Karpas-422 (cell line): ENCODE measurements at regions not wholly inside any gene's neighbourhood (a gene's known extent, or its start where the extent isn't known, plus 50 kb on each side); places are given as distances from the start of the nearest gene placed in this dataset.

Source experiments
- DNase-seq: peaks from one replicate; pipeline ENCODE4 v3.0.0-alpha.2; 2015
- H2AFZ ChIP-seq: fragments of 200-600 bp; sonication (generic); 2 replicates; pipeline ENCODE4 v1.6.1; 2014; ENCODE audit warnings: antibody characterized with exemption, low read length, mixed read lengths
- H3K27ac ChIP-seq: fragments of 200-600 bp; sonication (generic); 2 replicates; pipeline ENCODE4 v1.5.1; 2014; ENCODE audit warnings: mild to moderate bottlenecking, low read length, moderate library complexity
- H3K27me3 ChIP-seq: fragments of 200-600 bp; sonication (generic); 2 replicates; pipeline ENCODE4 v1.6.1; 2014; ENCODE audit warnings: low read length, mixed read lengths
- H3K36me3 ChIP-seq: fragments of 200-600 bp; sonication (generic); 2 replicates; pipeline ENCODE4 v1.6.1; 2014; ENCODE audit warnings: low read length, mixed read lengths; ENCODE audit not compliant: insufficient read depth
- H3K4me1 ChIP-seq: fragments of 200-600 bp; sonication (generic); 2 replicates; pipeline ENCODE4 v1.6.1; 2014; ENCODE audit warnings: mild to moderate bottlenecking, low read length, mixed read lengths
- H3K4me2 ChIP-seq: fragments of 200-600 bp; sonication (generic); 2 replicates; pipeline ENCODE4 v1.6.1; 2014; ENCODE audit warnings: low read length, low read depth, mild to moderate bottlenecking; ENCODE audit not compliant: poor library complexity, severe bottlenecking
- H3K4me3 ChIP-seq: fragments of 200-600 bp; sonication (generic); 2 replicates; pipeline ENCODE4 v1.5.1; 2014; ENCODE audit warnings: mild to moderate bottlenecking, antibody characterized with exemption, low read length, mixed read lengths
- H3K79me2 ChIP-seq: fragments of 200-600 bp; sonication (generic); 2 replicates; pipeline ENCODE4 v1.6.1; 2014; ENCODE audit warnings: mild to moderate bottlenecking, low read length, mixed read lengths
- H3K9ac ChIP-seq: fragments of 200-600 bp; sonication (generic); 2 replicates; pipeline ENCODE4 v1.6.0; 2014; ENCODE audit warnings: low read length
- H3K9me2 ChIP-seq: fragments of 200-600 bp; sonication (generic), shearing (Covaris generic); replicated peaks from 2 replicates; pipeline ENCODE4 v1.6.0; 2014; ENCODE audit warnings: mild to moderate bottlenecking, low read length, moderate library complexity; ENCODE audit not compliant: insufficient read depth
- H3K9me3 ChIP-seq: fragments of 300-700, 200-600 bp; sonication (generic); 2 replicates; pipeline ENCODE4 v1.6.1; 2014; ENCODE audit warnings: low read length, mixed read lengths
- H4K20me1 ChIP-seq: fragments of 200-600 bp; sonication (generic); 2 replicates; pipeline ENCODE4 v1.6.1; 2014; ENCODE audit warnings: mild to moderate bottlenecking, antibody characterized with exemption, low read length, low read depth; ENCODE audit not compliant: insufficient read depth

DNA sequence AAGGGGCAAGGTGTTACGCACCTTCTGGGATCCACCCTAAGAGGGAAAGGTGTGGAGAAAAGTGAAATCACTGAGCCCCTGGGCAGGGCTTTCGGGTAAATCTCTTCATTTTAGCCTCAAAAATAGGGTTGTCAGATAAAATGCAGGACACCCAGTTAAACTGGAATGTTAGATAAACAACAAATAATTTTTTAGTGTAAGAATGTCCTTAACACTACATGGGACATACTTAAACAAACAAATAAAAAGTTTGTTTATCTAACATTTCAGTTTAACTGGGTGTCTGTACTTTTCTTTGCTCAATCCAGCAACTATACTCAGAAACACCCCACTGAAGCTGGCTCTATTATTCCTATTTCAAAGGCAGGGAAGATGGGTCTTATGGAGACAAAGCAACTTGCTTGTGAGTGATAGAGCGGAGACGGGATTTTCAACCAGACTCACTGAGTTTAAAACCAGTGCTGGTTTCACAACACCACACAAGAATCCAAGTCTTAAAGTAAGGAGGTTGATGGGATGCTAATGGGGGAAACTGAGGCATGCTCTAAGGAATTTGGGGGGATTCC lies 144.8 kb upstream of the RBPJ start:
- H2AFZ ChIP-seq: no peak overlapping the region
- H3K9me2 ChIP-seq: no peaks in the 10 kb centered on the region
- H4K20me1 ChIP-seq: no peaks in the 10 kb centered on the region
- H3K9me3 ChIP-seq: no peaks in the 10 kb centered on the region
- H3K4me3 ChIP-seq: no peak overlapping the region
- H3K4me2 ChIP-seq: no peak overlapping the region
- H3K36me3 ChIP-seq: no peaks in the 10 kb centered on the region
- H3K9ac ChIP-seq: no peak overlapping the region
- DNase-seq: peak; percentile 33
- no peaks in the 10 kb centered on the region for H3K27me3 ChIP-seq
- no peaks in the 10 kb centered on the region for H3K79me2 ChIP-seq
- H3K4me1 ChIP-seq: peaks cover 5% of the 10 kb centered on the region
- H3K27ac ChIP-seq: no peak overlapping the region

DNA sequence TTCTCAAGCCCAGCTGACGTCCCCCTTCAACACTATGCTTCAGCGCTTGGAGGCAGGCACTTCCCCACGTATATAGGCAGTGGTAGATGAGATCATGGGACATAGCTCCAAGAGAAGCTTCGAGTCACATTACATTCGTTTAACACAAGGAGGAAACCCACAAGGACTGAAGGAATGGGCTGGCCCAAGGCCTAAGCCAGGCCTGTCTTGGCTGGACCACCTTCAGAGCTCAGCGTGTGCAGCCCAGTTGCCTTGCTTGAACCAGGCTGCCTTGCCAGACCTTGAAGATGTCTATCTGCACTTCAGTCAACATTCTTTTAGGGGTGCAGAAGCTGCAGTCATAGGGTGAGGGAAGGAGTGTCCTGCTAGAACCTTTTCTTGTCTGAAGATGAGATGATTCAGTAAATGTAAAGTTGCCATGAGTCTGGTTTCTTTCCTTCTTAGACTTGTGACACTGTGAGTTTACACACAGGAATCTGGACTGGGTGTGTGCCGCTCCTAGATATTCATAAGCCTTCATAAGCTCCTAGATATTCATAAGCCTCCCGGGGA lies 144.1 kb upstream of the RBPJ start:
- Histone ChIP-seq H3K79me2 (no peaks in the 10 kb centered on the region), H4K20me1 (no peaks in the 10 kb centered on the region), H2AFZ (no peak overlapping the region), H3K9me3 (no peaks in the 10 kb centered on the region), H3K9ac (no peak overlapping the region), H3K4me1 (peaks cover 5% of the 10 kb centered on the region), H3K27ac (no peak overlapping the region), H3K4me2 (no peak overlapping the region), H3K4me3 (no peak overlapping the region), H3K9me2 (no peaks in the 10 kb centered on the region), H3K27me3 (no peaks in the 10 kb centered on the region), H3K36me3 (no peaks in the 10 kb centered on the region)
- DNase-seq: peak; percentile 24

DNA sequence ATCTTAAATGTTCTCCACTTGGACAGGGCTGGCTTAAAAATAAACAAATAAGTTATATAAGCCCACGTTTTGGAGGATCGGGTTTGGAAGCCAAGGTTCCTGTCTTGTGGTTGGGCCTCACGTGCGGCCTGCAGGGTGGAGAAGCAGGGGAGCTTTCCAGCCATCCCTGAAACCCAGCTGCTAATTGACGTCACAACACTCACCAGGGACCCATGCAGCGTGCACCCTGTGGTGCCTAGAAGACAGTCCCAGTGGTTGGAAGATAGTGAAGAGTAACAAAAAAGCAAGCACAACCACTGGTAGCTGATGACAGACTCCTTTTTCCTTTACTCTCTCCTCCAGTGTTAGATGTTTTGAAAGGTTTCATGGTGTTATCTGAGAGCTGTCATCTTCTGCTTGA lies 142.0 kb upstream of the RBPJ start:
- peak; percentile 32 for DNase-seq
- H3K4me2 ChIP-seq: no peak overlapping the region

DNA sequence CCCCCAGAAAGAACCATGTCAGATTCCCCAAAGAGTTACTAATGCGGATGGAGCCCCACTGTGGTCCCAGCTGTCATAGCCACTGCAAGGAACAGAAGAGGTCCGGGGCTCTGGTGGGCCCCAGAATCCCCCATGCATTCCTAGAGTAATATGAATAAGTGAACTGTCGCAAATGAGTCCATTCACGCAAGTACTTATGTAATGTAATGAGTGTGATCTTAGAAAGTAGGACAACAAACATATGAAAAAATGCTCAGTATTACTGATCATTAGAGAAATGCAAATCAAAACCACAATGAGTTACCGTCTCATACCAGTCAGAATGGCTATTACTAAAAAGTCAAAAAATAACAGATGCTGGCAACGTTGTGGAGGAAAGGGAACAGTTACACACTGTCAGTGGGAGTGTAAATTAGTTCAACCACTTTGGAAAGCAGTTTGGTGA lies 141.5 kb upstream of the RBPJ start:
- no peak overlapping the region for H3K4me3 ChIP-seq
- no peaks in the 10 kb centered on the region for H3K9me3 ChIP-seq
- no peaks in the 10 kb centered on the region for H3K9me2 ChIP-seq
- H3K9ac ChIP-seq: no peak overlapping the region
- H3K79me2 ChIP-seq: no peaks in the 10 kb centered on the region
- no peaks in the 10 kb centered on the region for H3K36me3 ChIP-seq
- no peak overlapping the region for H3K4me2 ChIP-seq
- H3K27ac ChIP-seq: no peak overlapping the region
- DNase-seq: no peak
- no peak overlapping the region for H2AFZ ChIP-seq
- H3K27me3 ChIP-seq: no peaks in the 10 kb centered on the region
- H4K20me1 ChIP-seq: no peaks in the 10 kb centered on the region
- H3K4me1 ChIP-seq: no peaks in the 10 kb centered on the region

More for the DNA sequence above, 142.0 kb upstream of the RBPJ start:
- Histone ChIP-seq H3K9ac (no peak overlapping the region), H2AFZ (no peak overlapping the region), H3K79me2 (no peaks in the 10 kb centered on the region), H3K36me3 (no peaks in the 10 kb centered on the region), H3K27me3 (no peaks in the 10 kb centered on the region), H3K9me3 (no peaks in the 10 kb centered on the region), H3K4me3 (no peak overlapping the region), H3K27ac (no peak overlapping the region), H4K20me1 (no peaks in the 10 kb centered on the region), H3K9me2 (no peaks in the 10 kb centered on the region), H3K4me1 (peaks cover 3% of the 10 kb centered on the region)

DNA sequence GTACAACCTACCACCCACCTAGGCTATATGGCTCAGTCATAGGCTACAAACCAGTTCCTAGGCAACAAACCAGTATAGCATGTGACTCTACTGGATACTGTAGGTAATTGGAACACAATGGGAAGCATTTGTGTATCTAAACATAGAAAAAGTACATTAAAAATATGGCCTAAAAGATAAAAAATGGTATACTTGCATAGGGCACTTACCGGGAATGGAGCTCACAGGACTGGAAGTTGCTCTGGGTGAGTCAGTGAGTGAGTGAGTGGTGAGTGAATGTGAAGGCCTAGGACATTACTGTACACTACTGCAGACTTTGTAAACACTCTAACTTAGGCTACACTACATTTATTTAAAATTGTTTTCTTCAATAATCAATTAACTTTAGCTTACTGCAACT lies 139.2 kb upstream of the RBPJ start:
- Histone ChIP-seq H3K4me3 (no peak overlapping the region), H3K36me3 (no peaks in the 10 kb centered on the region), H2AFZ (no peak overlapping the region), H3K9me2 (no peaks in the 10 kb centered on the region), H4K20me1 (no peaks in the 10 kb centered on the region), H3K27me3 (no peaks in the 10 kb centered on the region), H3K4me1 (no peaks in the 10 kb centered on the region), H3K4me2 (no peak overlapping the region), H3K9me3 (no peaks in the 10 kb centered on the region), H3K27ac (no peak overlapping the region), H3K79me2 (no peaks in the 10 kb centered on the region), H3K9ac (no peak overlapping the region)
- peak; percentile 2 for DNase-seq

DNA sequence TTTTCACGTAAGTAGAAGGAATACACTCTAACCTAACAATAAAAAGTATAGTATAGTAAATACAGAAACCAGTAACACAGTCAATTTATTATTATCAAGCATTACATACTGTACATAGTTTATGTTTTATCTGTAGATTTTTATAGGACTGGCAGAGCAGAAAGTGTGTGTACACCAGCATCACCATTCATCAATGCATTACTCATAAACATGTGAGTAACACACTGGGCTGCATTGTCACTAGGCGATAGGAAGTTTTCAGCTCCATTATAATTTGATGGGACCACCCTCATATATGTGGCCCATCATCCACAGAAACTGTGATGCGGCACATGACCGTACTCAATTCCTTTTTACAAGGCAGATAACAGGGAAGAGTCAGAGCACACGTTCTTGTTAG lies 137.8 kb upstream of the RBPJ start:
- Histone ChIP-seq H3K27me3 (no peaks in the 10 kb centered on the region), H3K9ac (no peak overlapping the region), H3K4me3 (no peak overlapping the region), H3K36me3 (no peaks in the 10 kb centered on the region), H3K9me2 (no peaks in the 10 kb centered on the region), H3K79me2 (no peaks in the 10 kb centered on the region), H3K27ac (no peak overlapping the region), H3K4me1 (no peaks in the 10 kb centered on the region), H3K9me3 (no peaks in the 10 kb centered on the region), H3K4me2 (no peak overlapping the region), H4K20me1 (no peaks in the 10 kb centered on the region), H2AFZ (no peak overlapping the region)
- no peak for DNase-seq

DNA sequence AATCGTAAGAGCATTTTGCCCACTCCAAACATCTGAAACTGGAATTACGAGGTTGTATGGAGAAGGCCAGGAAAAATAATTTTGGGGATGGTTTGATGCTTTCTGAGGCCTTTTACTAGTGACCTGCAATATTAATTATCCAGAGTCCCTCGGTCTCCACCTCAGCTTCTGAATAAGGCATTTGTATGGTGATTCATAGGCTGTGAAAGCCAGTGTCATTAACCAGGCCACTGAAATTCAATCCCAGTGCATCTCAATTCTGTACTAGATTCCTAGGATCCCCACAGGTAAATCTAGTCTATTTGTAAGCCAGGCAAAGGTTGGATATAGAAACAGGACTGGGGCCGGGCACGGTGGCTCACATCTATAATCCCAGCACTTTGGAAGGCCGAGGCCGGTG lies 135.4 kb upstream of the RBPJ start:
- Histone ChIP-seq H3K36me3 (no peaks in the 10 kb centered on the region), H3K9me2 (no peaks in the 10 kb centered on the region), H4K20me1 (no peaks in the 10 kb centered on the region), H3K4me3 (no peak overlapping the region), H3K79me2 (no peaks in the 10 kb centered on the region), H3K9ac (no peak overlapping the region), H3K4me2 (no peak overlapping the region), H3K9me3 (no peaks in the 10 kb centered on the region), H3K27me3 (no peaks in the 10 kb centered on the region), H3K4me1 (no peaks in the 10 kb centered on the region), H2AFZ (no peak overlapping the region), H3K27ac (no peak overlapping the region)
- DNase-seq: no peak

DNA sequence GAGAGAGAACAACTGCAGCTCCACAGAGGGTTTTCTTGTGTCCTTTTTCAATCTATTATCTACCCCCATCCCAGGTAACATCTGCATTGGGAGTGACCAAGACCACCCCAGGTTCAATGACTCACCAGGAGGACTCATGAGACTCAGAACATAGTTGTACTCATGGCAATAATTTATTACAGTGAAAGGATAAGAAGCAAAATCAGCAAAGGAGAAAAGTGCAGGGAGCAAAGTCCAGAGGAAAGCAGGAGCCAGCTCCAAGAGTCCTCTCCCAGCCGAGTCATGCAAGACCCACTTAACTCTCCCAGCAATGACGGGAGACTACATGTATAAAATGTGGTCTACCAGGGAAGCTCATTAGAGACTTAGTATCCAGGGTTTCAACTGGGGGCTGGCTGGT lies 129.5 kb upstream of the RBPJ start:
- Histone ChIP-seq H3K4me2 (no peak overlapping the region), H3K9me3 (no peaks in the 10 kb centered on the region), H3K27ac (no peak overlapping the region), H3K4me3 (no peak overlapping the region), H4K20me1 (no peaks in the 10 kb centered on the region), H3K36me3 (no peaks in the 10 kb centered on the region), H3K4me1 (no peaks in the 10 kb centered on the region), H3K27me3 (no peaks in the 10 kb centered on the region), H3K79me2 (no peaks in the 10 kb centered on the region), H2AFZ (no peak overlapping the region), H3K9me2 (no peaks in the 10 kb centered on the region), H3K9ac (no peak overlapping the region)
- DNase-seq: no peak
